ENCODE measurements at regions not wholly inside any gene's neighbourhood (a gene's known extent, or its start where the extent isn't known, plus 50 kb on each side); places are given as distances from the start of the nearest gene placed in this dataset.

DNA sequence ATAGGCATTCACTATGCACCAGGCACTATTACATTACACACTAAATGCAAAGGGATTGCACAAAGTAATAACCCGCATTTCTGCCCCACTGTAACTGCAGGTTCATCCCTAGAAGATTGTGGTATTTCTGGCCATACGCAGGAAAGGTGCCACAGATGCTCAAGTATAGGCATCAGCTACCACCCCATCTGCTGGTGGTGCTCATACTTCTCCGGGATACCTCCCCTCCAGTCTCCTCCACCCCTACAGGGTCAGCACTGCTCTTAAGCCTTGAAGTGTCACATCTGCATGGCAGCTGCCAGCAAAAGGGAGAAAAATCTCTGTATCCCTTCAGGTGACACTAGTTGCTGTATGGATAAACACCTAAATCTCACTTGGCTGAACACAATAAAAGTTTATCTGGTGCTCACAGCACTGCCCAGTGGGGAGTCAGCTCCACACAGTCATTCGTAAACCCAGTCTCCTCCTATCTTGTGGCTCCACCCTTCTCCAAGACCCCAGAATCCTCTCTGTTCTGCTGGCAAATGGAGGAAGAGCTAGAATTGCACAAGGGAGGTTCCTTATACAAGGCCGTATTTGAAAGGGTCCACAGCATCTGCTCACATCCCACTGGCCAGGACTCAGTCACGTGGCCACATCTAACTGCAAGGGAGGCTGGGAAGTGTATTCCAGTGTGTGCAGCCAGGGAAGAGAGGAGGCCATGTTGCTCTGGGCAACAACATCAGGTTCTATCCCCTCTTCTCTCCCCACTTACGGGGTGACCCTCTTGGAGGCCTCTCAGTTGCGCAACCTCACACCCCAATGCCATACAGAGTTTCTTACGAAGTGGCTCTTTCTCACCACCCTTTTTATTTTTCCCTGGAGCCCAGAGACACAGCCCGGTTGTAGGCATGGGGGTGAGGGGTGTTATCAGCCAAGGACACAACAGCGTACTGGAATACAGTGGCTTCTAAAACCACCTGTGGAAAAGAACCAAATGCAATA is 114.7 kb downstream of the BUD13 start:
- TF ChIP-seq SIN3A (IDR thresholded peaks at IDR 0.05; ENCODE audit: borderline replicate concordance, low read depth, low read length) (no peak), CTCF (IDR thresholded peaks at IDR 0.05) (no peak), EZH2phosphoT487 (IDR thresholded peaks at IDR 0.05; ENCODE audit: borderline replicate concordance, low read depth) (no peak), TAF1 (IDR thresholded peaks at IDR 0.05; ENCODE audit: borderline replicate concordance, low read depth, low read length) (no peak), POLR2AphosphoS5 (IDR thresholded peaks at IDR 0.05; ENCODE audit: low read depth, low read length) (no peak)

Data from SK-N-SH (cell line).